ENCODE measurements at regions not wholly inside any gene's neighbourhood (a gene's known extent, or its start where the extent isn't known, plus 50 kb on each side); places are given as distances from the start of the nearest gene placed in this dataset.

DNA sequence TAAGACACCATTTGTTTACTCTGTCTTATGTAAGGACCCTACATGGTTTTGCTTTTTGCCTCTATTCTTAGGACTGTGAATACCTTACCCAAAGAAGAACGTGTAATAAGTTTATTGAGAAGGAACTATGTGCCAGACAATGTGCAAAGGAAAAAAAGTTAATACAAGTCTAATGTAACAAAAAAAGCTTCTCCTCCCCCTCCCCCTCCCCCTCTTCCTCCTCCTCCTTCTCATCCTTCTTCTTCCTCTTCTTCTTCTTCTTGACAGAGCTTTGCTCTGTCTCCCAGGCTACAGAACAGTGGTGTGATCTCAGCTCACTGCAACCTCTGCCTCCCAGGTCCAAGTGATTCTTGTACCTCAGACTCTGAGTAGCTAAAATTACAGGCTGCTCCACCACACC is 50.9 kb upstream of the MITF start:
- TF ChIP-seq, protein P1, sequence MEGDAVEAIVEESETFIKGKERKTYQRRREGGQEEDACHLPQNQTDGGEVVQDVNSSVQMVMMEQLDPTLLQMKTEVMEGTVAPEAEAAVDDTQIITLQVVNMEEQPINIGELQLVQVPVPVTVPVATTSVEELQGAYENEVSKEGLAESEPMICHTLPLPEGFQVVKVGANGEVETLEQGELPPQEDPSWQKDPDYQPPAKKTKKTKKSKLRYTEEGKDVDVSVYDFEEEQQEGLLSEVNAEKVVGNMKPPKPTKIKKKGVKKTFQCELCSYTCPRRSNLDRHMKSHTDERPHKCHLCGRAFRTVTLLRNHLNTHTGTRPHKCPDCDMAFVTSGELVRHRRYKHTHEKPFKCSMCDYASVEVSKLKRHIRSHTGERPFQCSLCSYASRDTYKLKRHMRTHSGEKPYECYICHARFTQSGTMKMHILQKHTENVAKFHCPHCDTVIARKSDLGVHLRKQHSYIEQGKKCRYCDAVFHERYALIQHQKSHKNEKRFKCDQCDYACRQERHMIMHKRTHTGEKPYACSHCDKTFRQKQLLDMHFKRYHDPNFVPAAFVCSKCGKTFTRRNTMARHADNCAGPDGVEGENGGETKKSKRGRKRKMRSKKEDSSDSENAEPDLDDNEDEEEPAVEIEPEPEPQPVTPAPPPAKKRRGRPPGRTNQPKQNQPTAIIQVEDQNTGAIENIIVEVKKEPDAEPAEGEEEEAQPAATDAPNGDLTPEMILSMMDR (IDR thresholded peaks at IDR 0.05): no peak
- TF ChIP-seq POLR2AphosphoS5 (IDR thresholded peaks at IDR 0.05): no peak
- no peak for TF ChIP-seq POLR2A (IDR thresholded peaks at IDR 0.05)
- no peak for TF ChIP-seq EP300 (IDR thresholded peaks at IDR 0.05)
- no peaks in the 10 kb centered on the region for H3K36me3 ChIP-seq
- no peaks in the 10 kb centered on the region for H3K27me3 ChIP-seq
- no peak overlapping the region for H3K27ac ChIP-seq
- no peak for DNase-seq
- ATAC-seq (ENCODE audit: low FRiP score in 2 of 2): no peak
- H3K4me1 ChIP-seq: peaks cover 0 to 5% (median 0%) of the 10 kb centered on the region in 4 donors
- WGBS, 2 donors: 50 to 59% methylated on average over 1 of the region's 1 CpG
- H3K4me3 ChIP-seq: no peak overlapping the region
- H3K9me3 ChIP-seq: no peaks in the 10 kb centered on the region

DNA sequence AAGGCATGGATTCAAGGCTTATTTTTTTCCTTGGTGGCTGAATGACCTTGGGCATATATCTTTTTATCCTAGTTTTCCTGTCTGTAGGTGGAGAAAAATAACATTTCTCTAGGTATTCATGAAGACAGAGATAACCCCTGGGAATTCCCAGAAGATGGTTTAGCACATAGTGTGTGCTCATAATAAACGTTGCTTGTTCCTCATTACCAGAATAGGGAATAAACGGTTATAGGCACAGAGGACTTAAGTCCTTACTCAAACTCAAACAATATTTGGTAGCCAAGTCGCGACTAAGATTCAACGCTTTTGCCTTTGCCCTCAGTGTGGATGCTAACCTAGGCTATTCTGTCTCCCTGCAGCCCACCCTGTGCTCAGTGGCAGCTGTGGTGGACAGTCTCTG is 51.6 kb upstream of the MITF start:
- no peak for ATAC-seq (ENCODE audit: low FRiP score in 2 of 2)

DNA sequence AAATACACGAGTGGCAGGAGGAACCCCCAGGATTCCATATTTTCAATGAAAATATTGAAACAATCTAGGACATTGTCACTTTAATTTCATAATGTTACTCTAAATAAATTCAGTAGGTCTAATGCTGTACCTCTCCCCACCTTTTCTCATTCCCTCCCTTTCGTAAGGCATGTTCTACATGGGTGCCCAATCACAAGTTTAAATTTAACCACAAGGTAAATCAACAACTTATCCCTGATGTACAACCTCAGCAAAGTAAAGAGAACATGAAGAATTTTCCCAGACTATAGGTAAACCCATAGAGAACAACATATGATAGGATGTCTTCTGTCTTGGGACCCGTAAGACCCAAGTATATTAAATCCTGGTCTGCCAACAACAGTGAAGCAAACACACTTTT is 53.2 kb upstream of the MITF start:
- no peak overlapping the region for H3K27ac ChIP-seq

More for the DNA sequence above, 51.6 kb upstream of the MITF start:
- WGBS, 2 donors: 81 to 92% methylated on average over 5 of the region's 5 CpGs
- Histone ChIP-seq H3K36me3 (no peaks in the 10 kb centered on the region), H3K27me3 (no peaks in the 10 kb centered on the region), H3K27ac (no peak overlapping the region), H3K4me3 (no peak overlapping the region), H3K9me3 (no peaks in the 10 kb centered on the region), H3K4me1 (peaks cover 0 to 5% (median 2%) of the 10 kb centered on the region in 4 donors)
- no peak for DNase-seq
- no peak for TF ChIP-seq EP300 (IDR thresholded peaks at IDR 0.05)
- no peak for TF ChIP-seq POLR2AphosphoS5 (IDR thresholded peaks at IDR 0.05)
- no peak for TF ChIP-seq POLR2A (IDR thresholded peaks at IDR 0.05)
- TF ChIP-seq, protein P1 (IDR thresholded peaks at IDR 0.05): no peak

DNA sequence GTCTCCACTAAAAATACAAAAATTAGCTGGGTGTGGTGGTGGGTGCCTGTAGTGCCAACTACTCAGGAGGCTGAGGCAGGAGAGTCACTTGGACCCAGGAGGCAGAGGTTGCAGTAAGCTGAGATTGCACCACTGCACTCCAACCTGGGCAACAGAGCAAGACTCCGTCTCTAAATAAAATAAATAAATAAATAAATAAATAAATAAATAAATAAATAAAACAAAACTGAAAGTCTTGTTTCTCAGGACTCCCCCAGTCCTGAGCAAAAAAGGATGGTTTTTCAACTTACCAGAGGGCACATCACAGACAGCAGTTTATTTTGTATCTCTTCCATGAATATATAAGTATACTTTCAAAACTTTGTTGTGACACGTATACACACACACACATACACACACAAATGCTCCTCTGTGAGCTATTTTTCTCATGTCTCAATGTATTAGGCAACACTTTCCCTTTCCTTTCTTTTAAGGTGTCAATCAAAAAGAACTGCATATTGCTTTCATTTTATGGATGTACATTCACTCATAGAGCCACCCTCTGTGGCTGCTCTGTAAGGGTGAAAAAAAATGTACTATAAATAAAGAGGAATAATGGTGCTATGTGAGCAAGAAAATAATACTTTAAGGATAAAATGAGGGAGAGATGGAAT is 54.8 kb upstream of the MITF start:
- TF ChIP-seq EP300 (IDR thresholded peaks at IDR 0.05) (no peak), POLR2A (IDR thresholded peaks at IDR 0.05) (no peak)
- TF ChIP-seq, protein P1 (IDR thresholded peaks at IDR 0.05): no peak
- DNase-seq (no peak), ATAC-seq (ENCODE audit: low FRiP score in 2 of 2) (no peak)
- no peak overlapping the region for H3K27ac ChIP-seq
- H3K27me3 ChIP-seq: no peaks in the 10 kb centered on the region
- no peaks in the 10 kb centered on the region for H3K36me3 ChIP-seq
- H3K9me3 ChIP-seq: no peaks in the 10 kb centered on the region
- H3K4me1 ChIP-seq: peaks cover 0 to 3% (median 0%) of the 10 kb centered on the region in 4 donors
- H3K4me3 ChIP-seq: no peak overlapping the region
- WGBS, 2 donors: 75 to 87% methylated on average over 2 of the region's 2 CpGs

More for the DNA sequence above, 53.2 kb upstream of the MITF start:
- H3K36me3 ChIP-seq: no peaks in the 10 kb centered on the region
- TF ChIP-seq POLR2AphosphoS5 (IDR thresholded peaks at IDR 0.05): no peak
- TF ChIP-seq, protein P1 (IDR thresholded peaks at IDR 0.05): no peak
- TF ChIP-seq POLR2A (IDR thresholded peaks at IDR 0.05): no peak
- TF ChIP-seq EP300 (IDR thresholded peaks at IDR 0.05): no peak
- H3K9me3 ChIP-seq: no peaks in the 10 kb centered on the region
- ATAC-seq (ENCODE audit: low FRiP score in 2 of 2): no peak
- H3K4me1 ChIP-seq: peaks cover 0 to 3% (median 1%) of the 10 kb centered on the region in 4 donors
- WGBS, 2 donors: 90 to 93% methylated on average over 3 of the region's 3 CpGs
- DNase-seq: no peak
- no peaks in the 10 kb centered on the region for H3K27me3 ChIP-seq
- H3K4me3 ChIP-seq: no peak overlapping the region
